ENCODE measurements at regions not wholly inside any gene's neighbourhood (a gene's known extent, or its start where the extent isn't known, plus 50 kb on each side); places are given as distances from the start of the nearest gene placed in this dataset.
"Not testable (repeated sequence)": the region's sequence is repeated elsewhere in the genome, so short reads cannot be mapped to it uniquely, and the experiment has no call there.

DNA sequence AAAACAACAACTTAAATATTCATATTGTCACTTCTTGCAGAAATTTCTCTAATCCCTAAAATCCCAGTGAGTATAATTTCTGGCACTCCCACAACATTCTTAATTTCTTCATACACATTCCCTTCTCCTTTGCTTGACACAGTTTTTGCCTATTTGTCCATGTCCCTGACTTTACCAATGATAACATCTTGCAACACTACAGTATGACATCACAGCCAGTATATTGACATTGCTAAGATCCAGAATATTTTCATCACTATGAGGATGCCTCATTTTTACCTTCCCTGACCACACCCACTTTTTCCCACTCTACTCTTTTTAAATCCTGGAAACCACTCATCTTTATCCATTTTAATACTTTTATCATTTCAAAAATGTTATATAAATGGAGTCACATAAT lies 292.3 kb upstream of the GK2 start:
- no peak for DNase-seq (ENCODE audit: low read depth, low spot score)
- no peak for TF ChIP-seq CTCF (IDR thresholded peaks at IDR 0.05; ENCODE audit: low read depth, low read length)
- in situ Hi-C loops (cut with HindIII; ENCODE audit: low sequenced_read_pairs): no loop called here
- no peak overlapping the region for H3K4me3 ChIP-seq (ENCODE audit: low read depth, low read length)

- in situ Hi-C loops (cut with HindIII; ENCODE audit: low sequenced_read_pairs): no loop called here
- TF ChIP-seq CTCF (IDR thresholded peaks at IDR 0.05; ENCODE audit: low read depth, low read length): no peak
- no peak overlapping the region for H3K4me3 ChIP-seq (ENCODE audit: low read depth, low read length)
- no peak for DNase-seq (ENCODE audit: low read depth, low spot score)
Measured at GRCh38 chr4:79697444-79697843, 289.4 kb upstream of the GK2 start.

- H3K4me3 ChIP-seq (ENCODE audit: low read depth, low read length); in situ Hi-C loops (cut with HindIII; ENCODE audit: low sequenced_read_pairs); DNase-seq (ENCODE audit: low read depth, low spot score): not testable (repeated sequence)
Measured at GRCh38 chr4:79696534-79696933, 288.5 kb upstream of the GK2 start.

DNA sequence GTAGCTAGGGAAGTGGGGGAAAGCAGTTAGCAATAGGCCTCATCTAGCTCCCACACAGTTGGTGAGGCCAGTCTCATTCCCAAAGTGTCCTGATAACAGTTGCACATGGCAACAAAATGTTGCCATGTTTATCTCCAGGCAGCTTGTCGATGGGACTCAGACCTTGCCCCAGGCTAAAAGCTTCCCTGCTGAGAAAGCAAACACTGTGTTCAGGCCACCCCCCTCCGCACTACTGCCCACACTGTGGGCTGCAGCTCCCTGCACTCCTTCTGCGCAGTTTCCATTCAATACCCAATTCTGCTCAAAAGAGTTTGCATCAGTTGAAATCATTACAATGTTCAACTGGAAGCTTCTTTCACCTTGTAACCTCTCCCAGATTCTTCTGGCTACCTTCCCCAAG lies 287.8 kb upstream of the GK2 start:
- no peak for DNase-seq (ENCODE audit: low read depth, low spot score)
- in situ Hi-C loops (cut with HindIII; ENCODE audit: low sequenced_read_pairs): no loop called here
- no peak for TF ChIP-seq CTCF (IDR thresholded peaks at IDR 0.05; ENCODE audit: low read depth, low read length)
- H3K4me3 ChIP-seq (ENCODE audit: low read depth, low read length): no peak overlapping the region

DNA sequence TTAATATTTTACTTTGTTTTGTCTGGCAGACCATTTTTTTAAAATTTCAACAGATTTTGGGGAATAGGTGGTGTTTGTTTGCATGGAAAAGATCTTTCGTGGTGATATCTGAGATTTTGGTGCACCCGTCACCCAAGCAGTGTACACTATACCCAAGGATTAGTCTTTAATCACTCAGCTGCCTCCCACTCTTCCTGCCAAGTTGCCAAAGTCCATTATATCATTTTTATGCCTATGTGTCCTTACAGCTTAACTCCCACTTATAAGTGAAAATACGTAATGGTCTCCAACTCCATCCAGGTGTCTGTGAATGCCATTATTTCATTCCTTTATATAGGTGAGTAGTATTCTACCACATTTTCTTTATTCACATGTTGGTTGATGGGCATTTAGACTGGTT lies 281.7 kb upstream of the GK2 start:
- no peak for TF ChIP-seq CTCF (IDR thresholded peaks at IDR 0.05; ENCODE audit: low read depth, low read length)
- DNase-seq (ENCODE audit: low read depth, low spot score): no peak
- H3K4me3 ChIP-seq (ENCODE audit: low read depth, low read length): no peak overlapping the region
- in situ Hi-C loops (cut with HindIII; ENCODE audit: low sequenced_read_pairs): no loop called here

- no peak overlapping the region for H3K4me3 ChIP-seq (ENCODE audit: low read depth, low read length)
- no peak for DNase-seq (ENCODE audit: low read depth, low spot score)
- no peak for TF ChIP-seq CTCF (IDR thresholded peaks at IDR 0.05; ENCODE audit: low read depth, low read length)
- in situ Hi-C loops (cut with HindIII; ENCODE audit: low sequenced_read_pairs): no loop called here
Measured at GRCh38 chr4:79688691-79689090, 280.7 kb upstream of the GK2 start.

GRCh38 chr4:79687006-79687405 lies 279.0 kb upstream of the GK2 start:
- no peak overlapping the region for H3K4me3 ChIP-seq (ENCODE audit: low read depth, low read length)
- in situ Hi-C loops (cut with HindIII; ENCODE audit: low sequenced_read_pairs): no loop called here
- no peak for DNase-seq (ENCODE audit: low read depth, low spot score)
- no peak for TF ChIP-seq CTCF (IDR thresholded peaks at IDR 0.05; ENCODE audit: low read depth, low read length)

Measured in astrocyte of the spinal cord (primary cell).